OCI-LY3 (cell line): ENCODE measurements at regions not wholly inside any gene's neighbourhood (a gene's known extent, or its start where the extent isn't known, plus 50 kb on each side); places are given as distances from the start of the nearest gene placed in this dataset.

Source experiments
- H2AFZ ChIP-seq: fragments of 200-600, 300-600 bp; shearing (Covaris generic); 2 replicates; pipeline ENCODE4 v1.6.0; 2014; ENCODE audit warnings: antibody characterized with exemption, low read depth, low read length
- H3K27ac ChIP-seq: fragments of 200-600, 300-600 bp; sonication (generic); 2 replicates; pipeline ENCODE4 v1.5.1; 2014; ENCODE audit warnings: mild to moderate bottlenecking, low read length, moderate library complexity, mixed read lengths
- H3K27me3 ChIP-seq: fragments of 200-600, 300-600 bp; sonication (generic); 2 replicates; pipeline ENCODE4 v1.6.1; 2014; ENCODE audit warnings: low read depth, low read length, mixed read lengths
- H3K36me3 ChIP-seq: fragments of 200-600, 300-600 bp; sonication (generic); replicated peaks from 2 replicates; pipeline ENCODE3; 2014; ENCODE audit warnings: low read depth, low read length, mixed read lengths
- H3K4me1 ChIP-seq: fragments of 300-600, 200-600 bp; sonication (generic); 2 replicates; pipeline ENCODE4 v1.6.1; 2014; ENCODE audit warnings: low read length, mixed read lengths
- H3K4me2 ChIP-seq: fragments of 200-600, 300-600 bp; sonication (generic); 2 replicates; pipeline ENCODE4 v1.6.1; 2014; ENCODE audit warnings: low read length, mixed read lengths
- H3K4me3 ChIP-seq: fragments of 300-600, 200-600 bp; sonication (generic); 2 replicates; pipeline ENCODE4 v1.5.1; 2014; ENCODE audit warnings: antibody characterized with exemption, mild to moderate bottlenecking, low read length, moderate library complexity
- H3K79me2 ChIP-seq: fragments of 300-600, 200-600 bp; shearing (Covaris generic); 2 replicates; pipeline ENCODE4 v1.6.1; 2014; ENCODE audit warnings: mild to moderate bottlenecking, low read length, mixed read lengths
- H3K9ac ChIP-seq: fragments of 300-600, 200-600 bp; shearing (Covaris generic); 2 replicates; pipeline ENCODE4 v1.6.0; 2014; ENCODE audit warnings: mild to moderate bottlenecking, low read length, moderate library complexity
- H3K9me3 ChIP-seq: fragments of 200-600, 300-600 bp; shearing (Covaris generic); 2 replicates; pipeline ENCODE4 v1.6.1; 2014; ENCODE audit warnings: low read length, mixed read lengths; ENCODE audit not compliant: insufficient read depth
- H4K20me1 ChIP-seq: fragments of 200-600, 300-600 bp; sonication (generic); 2 replicates; pipeline ENCODE4 v1.6.1; 2016; ENCODE audit warnings: low read length, mixed read lengths; ENCODE audit not compliant: insufficient read depth
- CTCF ChIP-seq: fragments of 200-600, 300-600 bp; sonication (generic); IDR thresholded peaks from 2 replicates; pipeline ENCODE4 v1.5.1; 2014; ENCODE audit warnings: antibody characterized with exemption, low read length, low read depth
- EZH2phosphoT487 ChIP-seq: fragments of 200-600 bp; shearing (Covaris generic); IDR thresholded peaks from 2 replicates; pipeline ENCODE4 v1.6.1; 2018; ENCODE audit warnings: antibody characterized with exemption, mixed run types, low read depth

GRCh38 chr11:110951950-110952503 lies 239.8 kb upstream of the ARHGAP20 start:
- H3K4me1 ChIP-seq, result no peaks in the 10 kb centered on the region
- H2AFZ ChIP-seq, result no peak overlapping the region
- no peak overlapping the region for H3K4me3 ChIP-seq
- no peaks in the 10 kb centered on the region for H3K27me3 ChIP-seq
- no peak overlapping the region for H3K4me2 ChIP-seq
- H4K20me1 ChIP-seq, result no peaks in the 10 kb centered on the region
- H3K79me2 ChIP-seq, result no peaks in the 10 kb centered on the region
- no peak overlapping the region for H3K27ac ChIP-seq
- H3K9ac ChIP-seq, result no peak overlapping the region
- no peaks in the 10 kb centered on the region for H3K36me3 ChIP-seq
- TF ChIP-seq EZH2phosphoT487 (no peak), CTCF (no peak)
- no peaks in the 10 kb centered on the region for H3K9me3 ChIP-seq

DNA sequence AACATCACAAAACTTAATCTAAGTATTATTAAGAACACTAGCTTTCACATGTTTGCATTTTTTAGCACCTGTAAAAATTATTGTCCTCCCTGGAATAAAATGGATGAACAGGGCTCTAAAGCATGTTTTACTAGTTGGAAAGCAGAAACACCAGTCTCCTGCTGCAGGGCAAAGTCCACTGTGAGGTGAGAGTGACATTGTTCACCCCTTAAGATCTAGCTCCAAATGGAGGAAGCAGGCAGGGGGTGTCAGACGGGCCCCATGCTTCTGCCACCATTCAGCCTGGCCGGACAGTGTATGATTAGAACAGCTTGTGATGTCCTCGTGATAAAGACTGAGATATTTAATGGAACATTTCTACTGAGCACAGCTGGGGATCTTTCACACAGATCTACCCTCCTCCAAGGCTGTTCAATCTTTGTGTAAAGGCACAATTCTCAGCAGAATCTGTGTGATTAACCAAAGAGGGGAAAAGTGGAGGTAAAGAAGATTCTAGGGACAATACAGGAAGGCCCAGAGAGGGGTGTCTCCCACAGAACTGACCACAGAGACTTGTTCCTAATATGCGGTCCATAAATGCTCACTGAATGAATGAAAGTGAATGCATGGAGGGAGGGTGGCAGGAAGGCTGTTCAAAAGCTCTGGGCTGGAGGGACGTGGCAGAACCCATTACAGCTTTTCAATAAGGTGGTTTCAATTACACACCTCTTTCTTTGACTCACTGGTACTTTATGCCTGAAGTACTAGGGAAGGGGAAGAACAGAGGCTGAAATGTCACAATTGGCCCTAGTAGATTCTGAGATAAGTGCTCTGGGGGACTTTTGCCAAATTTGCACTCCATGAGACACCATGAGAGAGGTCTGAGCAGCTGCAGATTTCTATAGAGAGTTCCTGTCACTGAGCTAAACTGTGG lies 239.1 kb upstream of the ARHGAP20 start:
- H2AFZ ChIP-seq, result no peak overlapping the region
- H3K9ac ChIP-seq, result no peak overlapping the region
- H4K20me1 ChIP-seq, result no peaks in the 10 kb centered on the region
- no peaks in the 10 kb centered on the region for H3K4me1 ChIP-seq
- H3K79me2 ChIP-seq, result no peaks in the 10 kb centered on the region
- TF ChIP-seq CTCF (no peak), EZH2phosphoT487 (no peak)
- H3K27me3 ChIP-seq, result no peaks in the 10 kb centered on the region
- H3K27ac ChIP-seq, result no peak overlapping the region
- H3K4me2 ChIP-seq, result no peak overlapping the region
- no peaks in the 10 kb centered on the region for H3K9me3 ChIP-seq
- no peaks in the 10 kb centered on the region for H3K36me3 ChIP-seq
- H3K4me3 ChIP-seq, result no peak overlapping the region

DNA sequence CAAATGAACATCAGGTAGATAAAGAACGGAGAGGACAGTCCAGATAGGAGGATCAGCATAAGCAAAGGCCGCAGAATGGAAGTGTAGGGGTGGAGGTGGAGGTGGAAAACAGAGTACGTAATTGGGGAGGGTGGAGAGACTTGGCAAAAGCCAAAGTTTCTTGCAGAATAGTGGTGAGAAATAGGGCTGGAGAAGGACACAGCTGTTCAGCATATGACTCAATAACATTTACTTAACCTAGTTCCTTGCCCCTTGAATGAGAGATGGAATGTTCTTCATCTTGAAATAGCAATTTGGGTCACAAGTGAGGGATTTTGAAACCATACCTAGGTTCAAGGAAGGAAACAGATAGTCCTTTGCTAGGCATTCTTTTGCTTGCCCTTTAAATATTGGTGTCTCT lies 235.9 kb upstream of the ARHGAP20 start:
- Histone ChIP-seq H3K9me3 (no peaks in the 10 kb centered on the region), H3K9ac (no peak overlapping the region), H4K20me1 (no peaks in the 10 kb centered on the region), H3K27ac (no peak overlapping the region), H2AFZ (no peak overlapping the region), H3K4me3 (no peak overlapping the region), H3K36me3 (no peaks in the 10 kb centered on the region), H3K4me1 (no peaks in the 10 kb centered on the region), H3K79me2 (no peaks in the 10 kb centered on the region), H3K4me2 (no peak overlapping the region), H3K27me3 (no peaks in the 10 kb centered on the region)
- no peak for TF ChIP-seq EZH2phosphoT487
- no peak for TF ChIP-seq CTCF

- no peaks in the 10 kb centered on the region for H3K36me3 ChIP-seq
- no peak for TF ChIP-seq EZH2phosphoT487
- no peak for TF ChIP-seq CTCF
- H3K27me3 ChIP-seq, result 0 out of 2 replicates have a peak, but pooled peaks cover 6% of the 10 kb centered on the region
- H3K79me2 ChIP-seq, result no peaks in the 10 kb centered on the region
- H3K4me3 ChIP-seq, result no peak overlapping the region
- no peaks in the 10 kb centered on the region for H4K20me1 ChIP-seq
- no peak overlapping the region for H3K9ac ChIP-seq
- no peak overlapping the region for H3K4me2 ChIP-seq
- H3K27ac ChIP-seq, result no peak overlapping the region
- no peaks in the 10 kb centered on the region for H3K9me3 ChIP-seq
- H3K4me1 ChIP-seq, result no peaks in the 10 kb centered on the region
- no peak overlapping the region for H2AFZ ChIP-seq
Observed at GRCh38 chr11:110947096-110947495, 234.9 kb upstream of the ARHGAP20 start.
